ENCODE measurements at regions not wholly inside any gene's neighbourhood (a gene's known extent, or its start where the extent isn't known, plus 50 kb on each side); places are given as distances from the start of the nearest gene placed in this dataset.

DNA sequence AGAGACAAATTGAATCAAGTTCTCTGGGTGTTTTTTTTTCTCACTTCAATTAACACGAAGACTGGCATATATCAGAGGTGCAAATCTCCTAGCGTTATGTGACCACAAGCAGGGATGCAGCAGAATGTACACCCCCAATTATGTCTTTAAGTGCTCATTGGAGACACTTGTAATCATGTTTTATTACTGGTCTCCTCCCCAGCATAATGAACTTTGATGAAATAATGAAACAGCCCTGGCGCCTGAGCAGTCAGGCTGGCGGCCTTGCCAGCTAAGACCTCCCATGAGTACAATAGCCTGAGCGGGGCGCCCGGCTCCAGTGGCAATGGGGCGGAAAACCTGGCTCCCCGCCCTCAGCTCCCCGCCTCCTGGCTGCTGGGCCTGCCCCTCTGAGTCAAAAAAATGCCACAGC, 209.4 kb upstream of the MSX2 start:
- TF ChIP-seq CTCF (IDR thresholded peaks at IDR 0.05 in 2 of 3, conservative IDR thresholded peaks at IDR 0.05 in 1 of 3; ENCODE audit: borderline replicate concordance in 1 of 3, insufficient read depth in 1 of 3, low read depth in 2 of 3, low read length in 2 of 3) (no peak), FOSL1 (IDR thresholded peaks at IDR 0.05; ENCODE audit: low read depth) (no peak), RAD21 (IDR thresholded peaks at IDR 0.05; ENCODE audit: low read depth) (no peak), ZFX (IDR thresholded peaks at IDR 0.05) (no peak), EGR1 (IDR thresholded peaks at IDR 0.05; ENCODE audit: low read depth) (no peak), EZH2phosphoT487 (IDR thresholded peaks at IDR 0.05; ENCODE audit: borderline replicate concordance) (no peak), SP1 (IDR thresholded peaks at IDR 0.05; ENCODE audit: low read depth) (no peak), POLR2A (IDR thresholded peaks at IDR 0.05; ENCODE audit: borderline replicate concordance, extremely low read depth, insufficient read depth, insufficient read length) (no peak), EZH2 (IDR thresholded peaks at IDR 0.05) (no peak), TCF7L2 (IDR thresholded peaks at IDR 0.05; ENCODE audit: borderline replicate concordance, extremely low read depth, insufficient read depth, insufficient read length) (no peak), SIN3A (IDR thresholded peaks at IDR 0.05; ENCODE audit: low read depth) (no peak)
- TF ChIP-seq, protein P1, sequence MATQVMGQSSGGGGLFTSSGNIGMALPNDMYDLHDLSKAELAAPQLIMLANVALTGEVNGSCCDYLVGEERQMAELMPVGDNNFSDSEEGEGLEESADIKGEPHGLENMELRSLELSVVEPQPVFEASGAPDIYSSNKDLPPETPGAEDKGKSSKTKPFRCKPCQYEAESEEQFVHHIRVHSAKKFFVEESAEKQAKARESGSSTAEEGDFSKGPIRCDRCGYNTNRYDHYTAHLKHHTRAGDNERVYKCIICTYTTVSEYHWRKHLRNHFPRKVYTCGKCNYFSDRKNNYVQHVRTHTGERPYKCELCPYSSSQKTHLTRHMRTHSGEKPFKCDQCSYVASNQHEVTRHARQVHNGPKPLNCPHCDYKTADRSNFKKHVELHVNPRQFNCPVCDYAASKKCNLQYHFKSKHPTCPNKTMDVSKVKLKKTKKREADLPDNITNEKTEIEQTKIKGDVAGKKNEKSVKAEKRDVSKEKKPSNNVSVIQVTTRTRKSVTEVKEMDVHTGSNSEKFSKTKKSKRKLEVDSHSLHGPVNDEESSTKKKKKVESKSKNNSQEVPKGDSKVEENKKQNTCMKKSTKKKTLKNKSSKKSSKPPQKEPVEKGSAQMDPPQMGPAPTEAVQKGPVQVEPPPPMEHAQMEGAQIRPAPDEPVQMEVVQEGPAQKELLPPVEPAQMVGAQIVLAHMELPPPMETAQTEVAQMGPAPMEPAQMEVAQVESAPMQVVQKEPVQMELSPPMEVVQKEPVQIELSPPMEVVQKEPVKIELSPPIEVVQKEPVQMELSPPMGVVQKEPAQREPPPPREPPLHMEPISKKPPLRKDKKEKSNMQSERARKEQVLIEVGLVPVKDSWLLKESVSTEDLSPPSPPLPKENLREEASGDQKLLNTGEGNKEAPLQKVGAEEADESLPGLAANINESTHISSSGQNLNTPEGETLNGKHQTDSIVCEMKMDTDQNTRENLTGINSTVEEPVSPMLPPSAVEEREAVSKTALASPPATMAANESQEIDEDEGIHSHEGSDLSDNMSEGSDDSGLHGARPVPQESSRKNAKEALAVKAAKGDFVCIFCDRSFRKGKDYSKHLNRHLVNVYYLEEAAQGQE (IDR thresholded peaks at IDR 0.05; ENCODE audit: low read depth), result no peak

Data from HCT116 (cell line).